OCI-LY7 (cell line): ENCODE measurements at regions not wholly inside any gene's neighbourhood (a gene's known extent, or its start where the extent isn't known, plus 50 kb on each side); places are given as distances from the start of the nearest gene placed in this dataset.

Source experiments
- BruUV-seq: library from RNA; stranded (reverse); fragments of 400-500 nt; replicated peaks from 2 replicates; lab custom pipeline; 2021; lab: Mats Ljungman, UMichigan
- CTCF ChIA-PET: fragments of 300-600 bp; sonication (Branson Sonifier 250); formaldehyde crosslinking; loops from one replicate; lab custom pipeline; 2022; ENCODE audit warnings: antibody characterized with exemption; ENCODE audit not compliant: unreplicated experiment; lab: Charles Lee
- POLR2A ChIA-PET: fragments of 300-600 bp; sonication (Branson Sonifier 250); formaldehyde crosslinking; loops from one replicate; lab custom pipeline; 2022; ENCODE audit warnings: antibody characterized with exemption; lab: Charles Lee
- DNase-seq: peaks from one replicate; pipeline ENCODE4 v3.0.0-alpha.2; 2015; ENCODE audit warnings: low spot score
- H2AFZ ChIP-seq: fragments of 200-600 bp; sonication (generic), shearing (Covaris generic); 2 replicates; pipeline ENCODE4 v1.6.1; 2014; ENCODE audit warnings: mild to moderate bottlenecking, antibody characterized with exemption, low read length, moderate library complexity
- H3K27ac ChIP-seq: fragments of 200-600 bp; sonication (generic); 2 replicates; pipeline ENCODE4 v1.5.1; 2014; ENCODE audit warnings: mixed run types, low read depth, mild to moderate bottlenecking, moderate library complexity, low read length, inconsistent platforms; ENCODE audit not compliant: poor library complexity, severe bottlenecking
- H3K36me3 ChIP-seq: fragments of 200-600 bp; sonication (generic); 2 replicates; pipeline ENCODE4 v1.6.1; 2014; ENCODE audit warnings: mild to moderate bottlenecking, antibody characterized with exemption, low read length, moderate library complexity, mixed read lengths; ENCODE audit not compliant: insufficient read depth
- H3K4me1 ChIP-seq: fragments of 200-600 bp; sonication (generic); 2 replicates; pipeline ENCODE4 v1.5.1; 2014; ENCODE audit warnings: mild to moderate bottlenecking, low read length; ENCODE audit not compliant: insufficient read depth, poor library complexity, severe bottlenecking
- H3K4me2 ChIP-seq: fragments of 200-600 bp; sonication (generic); 2 replicates; pipeline ENCODE4 v1.6.1; 2014; ENCODE audit warnings: mild to moderate bottlenecking, low read length
- H3K4me3 ChIP-seq: fragments of 200-600 bp; sonication (generic); 2 replicates; pipeline ENCODE4 v1.5.1; 2014; ENCODE audit warnings: mild to moderate bottlenecking, low read depth, low read length; ENCODE audit not compliant: poor library complexity, severe bottlenecking
- H3K79me2 ChIP-seq: fragments of 200-600 bp; sonication (generic); 2 replicates; pipeline ENCODE4 v1.6.1; 2016; ENCODE audit warnings: low read depth, mild to moderate bottlenecking, low read length, moderate library complexity, mixed read lengths; ENCODE audit not compliant: insufficient read depth
- H3K9me2 ChIP-seq: fragments of 200-600 bp; sonication (generic); 2 replicates; pipeline ENCODE4 v1.6.1; 2016; ENCODE audit warnings: mild to moderate bottlenecking, low read length, mixed read lengths; ENCODE audit not compliant: insufficient read depth
- H3K9me3 ChIP-seq: fragments of 200-600 bp; sonication (generic); 2 replicates; pipeline ENCODE4 v1.6.1; 2014; ENCODE audit warnings: mild to moderate bottlenecking, mixed run types, low read length, mixed read lengths
- H4K20me1 ChIP-seq: fragments of 200-600 bp; sonication (generic); 2 replicates; pipeline ENCODE4 v1.6.1; 2014; ENCODE audit warnings: mild to moderate bottlenecking, antibody characterized with exemption, low read length, moderate library complexity, mixed read lengths; ENCODE audit not compliant: insufficient read depth
- CTCF ChIP-seq: fragments of 200-600 bp; sonication (generic); conservative IDR thresholded peaks from 2 replicates; pipeline ENCODE4 v1.5.1; 2014; ENCODE audit warnings: mild to moderate bottlenecking, antibody characterized with exemption, low read length, moderate library complexity, mixed read lengths
- EZH2phosphoT487 ChIP-seq: fragments of 200-600 bp; sonication (generic); IDR thresholded peaks from 2 replicates; pipeline ENCODE4 v1.6.1; 2018; ENCODE audit warnings: low read depth, borderline replicate concordance, mild to moderate bottlenecking, mixed run types, antibody characterized with exemption, low read length, moderate library complexity, mixed read lengths
- intact Hi-C: fragments of 100-400 bp; cut with micrococcal nuclease; formaldehyde crosslinking; loops from one replicate; pipeline ENCODE4 v1.10.0; 2022; ENCODE audit not compliant: unreplicated experiment

GRCh38 chr20:40495956-40496355 is 193.1 kb downstream of the MAFB start:
- Histone ChIP-seq H2AFZ (no peak overlapping the region), H3K9me3 (no peaks in the 10 kb centered on the region), H3K4me1 (no peaks in the 10 kb centered on the region), H3K36me3 (no peaks in the 10 kb centered on the region), H4K20me1 (no peaks in the 10 kb centered on the region), H3K4me3 (no peak overlapping the region), H3K9me2 (no peaks in the 10 kb centered on the region), H3K4me2 (no peak overlapping the region), H3K27ac (no peak overlapping the region), H3K79me2 (no peaks in the 10 kb centered on the region)
- CTCF ChIA-PET = no interaction called here
- BruUV-seq = no TSS peak
- intact Hi-C loops = no loop called here
- POLR2A ChIA-PET = no interaction called here
- TF ChIP-seq CTCF (no peak), EZH2phosphoT487 (no peak)
- no peak for DNase-seq

GRCh38 chr20:40494248-40494647 is 194.8 kb downstream of the MAFB start:
- Histone ChIP-seq H3K27ac (no peak overlapping the region), H3K9me2 (no peaks in the 10 kb centered on the region), H3K79me2 (no peaks in the 10 kb centered on the region), H3K4me2 (no peak overlapping the region), H3K36me3 (no peaks in the 10 kb centered on the region), H3K9me3 (no peaks in the 10 kb centered on the region), H4K20me1 (no peaks in the 10 kb centered on the region), H3K4me3 (no peak overlapping the region), H3K4me1 (no peaks in the 10 kb centered on the region), H2AFZ (no peak overlapping the region)
- BruUV-seq = no TSS peak
- POLR2A ChIA-PET = no interaction called here
- intact Hi-C loops = no loop called here
- CTCF ChIA-PET = no interaction called here
- TF ChIP-seq EZH2phosphoT487 (no peak), CTCF (no peak)
- DNase-seq = no peak

- no peak overlapping the region for H3K27ac ChIP-seq
- intact Hi-C loops = no loop called here
Observed at GRCh38 chr20:40493549-40493948, 195.5 kb downstream of the MAFB start.

More at GRCh38 chr20:40493549-40493948, 195.5 kb downstream of the MAFB start:
- TF ChIP-seq CTCF = no peak
- no peak for TF ChIP-seq EZH2phosphoT487
- no TSS peak for BruUV-seq
- Histone ChIP-seq H3K79me2 (no peaks in the 10 kb centered on the region), H3K4me1 (no peaks in the 10 kb centered on the region), H2AFZ (no peak overlapping the region), H3K4me2 (no peak overlapping the region), H3K9me2 (no peaks in the 10 kb centered on the region), H3K9me3 (no peaks in the 10 kb centered on the region), H3K36me3 (no peaks in the 10 kb centered on the region), H4K20me1 (no peaks in the 10 kb centered on the region), H3K4me3 (no peak overlapping the region)
- CTCF ChIA-PET = no interaction called here
- POLR2A ChIA-PET = no interaction called here
- no peak for DNase-seq
